H1 (cell line): ENCODE measurements at regions not wholly inside any gene's neighbourhood (a gene's known extent, or its start where the extent isn't known, plus 50 kb on each side); places are given as distances from the start of the nearest gene placed in this dataset.

Source experiments
- CTCF ChIA-PET: fragments of 300-600 bp; sonication (Branson Sonifier 250); formaldehyde crosslinking; loops from one replicate; lab custom pipeline; 2021; ENCODE audit not compliant: partially characterized antibody; lab: Charles Lee
- POLR2A ChIA-PET: fragments of 300-600 bp; sonication (Branson Sonifier 250); formaldehyde crosslinking; loops from one replicate; lab custom pipeline; 2021; ENCODE audit warnings: inconsistent platforms; ENCODE audit not compliant: partially characterized antibody; lab: Charles Lee
- DNase-seq, 2 experiments: peaks; one replicate each; pipeline versions ENCODE4 v3.0.0 to v3.0.0-alpha.2; 2010 to 2022; ENCODE audit warnings: low spot score in 2 of 2, low read depth in 1 of 2, mixed read lengths in 1 of 2
- FAIRE-seq: peaks from 2 replicates; lab custom pipeline; 2011; peaks lifted over from hg19 to GRCh38; lab: Jason Lieb, UNC
- H2AFZ ChIP-seq: 2 replicates; pipeline ENCODE4 v1.8.1; 2012; ENCODE audit warnings: low read length, inconsistent platforms
- H2AK5ac ChIP-seq: 2 replicates; pipeline ENCODE4 v1.6.1; 2013; ENCODE audit warnings: low read depth, low read length
- H2BK120ac ChIP-seq: replicated peaks from 2 replicates; pipeline ENCODE3; 2013; ENCODE audit warnings: low read depth, low read length, inconsistent platforms
- H2BK12ac ChIP-seq: 2 replicates; pipeline ENCODE4 v1.6.1; 2013; ENCODE audit warnings: low read depth, low read length
- H2BK15ac ChIP-seq: 2 replicates; pipeline ENCODE4 v1.6.1; 2013; ENCODE audit warnings: low read length
- H2BK20ac ChIP-seq: 2 replicates; pipeline ENCODE4 v1.6.1; 2013; ENCODE audit warnings: low read length
- H2BK5ac ChIP-seq: 2 replicates; pipeline ENCODE4 v1.6.1; 2013; ENCODE audit warnings: low read depth, low read length
- H3K14ac ChIP-seq: 2 replicates; pipeline ENCODE4 v1.6.1; 2013; ENCODE audit warnings: inconsistent platforms; ENCODE audit not compliant: insufficient read length
- H3K18ac ChIP-seq: 2 replicates; pipeline ENCODE4 v1.6.1; 2013; ENCODE audit warnings: low read length; ENCODE audit errors: extremely low read depth
- H3K23ac ChIP-seq: 2 replicates; pipeline ENCODE4 v1.6.1; 2013; ENCODE audit warnings: inconsistent platforms; ENCODE audit not compliant: insufficient read length
- H3K23me2 ChIP-seq: 2 replicates; pipeline ENCODE4 v1.6.1; 2013; ENCODE audit warnings: low read depth, low read length
- H3K27ac ChIP-seq: 2 replicates; pipeline ENCODE4 v1.6.1; 2011; ENCODE audit warnings: low read depth, low read length, inconsistent platforms
- H3K27me3 ChIP-seq, 4 experiments: replicated peaks in 1 of 4; 1 replicate in 1 of 4; 2 replicates in 3 of 4; pipeline versions ENCODE4 v1.6.1 to v1.8.1; 2011 to 2013; ENCODE audit warnings: low read length in 3 of 4, mild to moderate bottlenecking in 3 of 4, inconsistent platforms in 2 of 4, mixed read lengths in 2 of 4, moderate library complexity in 1 of 4; ENCODE audit not compliant: control insufficient read depth in 3 of 4, insufficient read depth in 3 of 4; ENCODE audit errors: extremely low read depth in 1 of 4
- H3K36me3 ChIP-seq, 4 experiments: 2 replicates each; pipeline versions ENCODE4 v1.6.1 to v1.8.1; 2011 to 2013; ENCODE audit warnings: mild to moderate bottlenecking in 4 of 4, low read length in 3 of 4, moderate library complexity in 2 of 4, control low read depth in 1 of 4, inconsistent platforms in 1 of 4; ENCODE audit not compliant: insufficient read depth in 4 of 4, control insufficient read depth in 2 of 4
- H3K4ac ChIP-seq: replicated peaks from 2 replicates; pipeline ENCODE3; 2013; ENCODE audit warnings: low read length, low read depth, mixed read lengths, inconsistent platforms; ENCODE audit not compliant: insufficient read length
- H3K4me1 ChIP-seq, 4 experiments: replicated peaks in 1 of 4; 1 replicate in 1 of 4; 2 replicates in 3 of 4; pipeline versions ENCODE4 v1.6.1 to v1.8.1; 2011 to 2013; ENCODE audit warnings: low read length in 3 of 4, inconsistent platforms in 2 of 4, mixed read lengths in 1 of 4; ENCODE audit not compliant: insufficient read depth in 4 of 4, control insufficient read depth in 3 of 4
- H3K4me2 ChIP-seq, 2 experiments: 2 replicates each; pipeline versions ENCODE4 v1.6.1 to v1.8.1; 2011 to 2013; ENCODE audit warnings: low read depth in 2 of 2, low read length in 2 of 2, control low read depth in 1 of 2, inconsistent platforms in 1 of 2, mild to moderate bottlenecking in 1 of 2; ENCODE audit not compliant: insufficient read depth in 1 of 2
- H3K4me3 ChIP-seq, 4 experiments: fragments of 200-600, 300-600 bp in 1 of 4; sonication (generic), shearing (Covaris generic), sonication (Bioruptor Twin) in 1 of 4; 2 replicates each; pipeline versions ENCODE4 v1.5.1 to v1.8.1; 2011 to 2016; ENCODE audit warnings: low read length in 4 of 4, low read depth in 3 of 4, control low read depth in 2 of 4, inconsistent platforms in 2 of 4, mild to moderate bottlenecking in 2 of 4, mixed read lengths in 1 of 4, moderate library complexity in 1 of 4; ENCODE audit not compliant: insufficient read depth in 2 of 4; ENCODE audit errors: extremely low read depth in 1 of 4
- H3K56ac ChIP-seq: replicated peaks from 2 replicates; pipeline ENCODE3; 2013; ENCODE audit warnings: low read depth, mild to moderate bottlenecking, mixed read lengths, low read length, inconsistent platforms; ENCODE audit not compliant: insufficient read length
- H3K79me1 ChIP-seq: 2 replicates; pipeline ENCODE4 v1.6.1; 2013; ENCODE audit warnings: low read depth, low read length, control low read depth
- H3K79me2 ChIP-seq, 2 experiments: 2 replicates each; pipeline versions ENCODE4 v1.6.1 to v1.8.1; 2012 to 2013; ENCODE audit warnings: low read length in 2 of 2, mild to moderate bottlenecking in 2 of 2, inconsistent platforms in 1 of 2; ENCODE audit not compliant: insufficient read depth in 2 of 2, control insufficient read depth in 1 of 2
- H3K9ac ChIP-seq, 4 experiments: replicated peaks in 1 of 4; 1 replicate in 1 of 4; 2 replicates in 3 of 4; pipeline versions ENCODE4 v1.6.1 to v1.8.1; 2011 to 2013; ENCODE audit warnings: low read depth in 3 of 4, low read length in 3 of 4, control low read depth in 2 of 4, mild to moderate bottlenecking in 2 of 4, moderate library complexity in 2 of 4, inconsistent platforms in 1 of 4; ENCODE audit errors: extremely low read depth in 1 of 4
- H3K9me3 ChIP-seq, 2 experiments: 2 replicates each; pipeline versions ENCODE4 v1.6.1 to v1.8.1; 2012 to 2013; ENCODE audit warnings: mild to moderate bottlenecking in 2 of 2, moderate library complexity in 2 of 2, control low read depth in 1 of 2, inconsistent platforms in 1 of 2, low read depth in 1 of 2, low read length in 1 of 2, mixed read lengths in 1 of 2; ENCODE audit not compliant: insufficient read depth in 2 of 2
- H4K20me1 ChIP-seq, 2 experiments: replicated peaks in 1 of 2; 2 replicates each; pipeline versions ENCODE3 to v1.8.1; 2011 to 2013; ENCODE audit warnings: inconsistent platforms in 2 of 2, low read length in 2 of 2, mild to moderate bottlenecking in 1 of 2; ENCODE audit not compliant: insufficient read depth in 2 of 2, control insufficient read depth in 1 of 2
- H4K5ac ChIP-seq: 2 replicates; pipeline ENCODE4 v1.6.1; 2013; ENCODE audit warnings: low read length, low read depth, mixed read lengths, inconsistent platforms; ENCODE audit not compliant: insufficient read length
- H4K8ac ChIP-seq: 2 replicates; pipeline ENCODE4 v1.8.0; 2013; ENCODE audit warnings: mild to moderate bottlenecking, moderate library complexity, low read length, inconsistent platforms; ENCODE audit not compliant: insufficient read depth; ENCODE audit errors: extremely low read depth
- H4K91ac ChIP-seq: replicated peaks from 2 replicates; pipeline ENCODE3; 2013; ENCODE audit warnings: low read length, mixed read lengths, inconsistent platforms; ENCODE audit not compliant: insufficient read length
- CBX5 ChIP-seq: fragments of 300-800, 300-1000 bp; sonication (generic); IDR thresholded peaks from 2 replicates; pipeline ENCODE4 v1.7.1; 2016; ENCODE audit warnings: antibody characterized with exemption, low read length, low read depth
- EZH2 ChIP-seq: fragments of 200-600 bp; sonication (generic); IDR thresholded peaks from 2 replicates; pipeline ENCODE4 v1.7.1; 2012; ENCODE audit warnings: low read depth, mild to moderate bottlenecking, moderate library complexity, low read length, inconsistent platforms; ENCODE audit not compliant: severe bottlenecking
- HDAC2 ChIP-seq, 2 experiments: fragments of 300-600 bp in 1 of 2; sonication (generic) in 1 of 2; IDR thresholded peaks; 2 replicates each; pipeline ENCODE4 v1.6.1; 2011 to 2012; ENCODE audit warnings: low read depth in 2 of 2, low read length in 2 of 2, mild to moderate bottlenecking in 2 of 2, moderate library complexity in 2 of 2, borderline replicate concordance in 1 of 2, inconsistent platforms in 1 of 2
- PHF8 ChIP-seq: fragments of 200-600 bp; sonication (generic); conservative IDR thresholded peaks from 2 replicates; pipeline ENCODE4 v1.7.1; 2012; ENCODE audit warnings: low read depth, mild to moderate bottlenecking, inconsistent platforms, low read length, moderate library complexity
- RFX5 ChIP-seq: IDR thresholded peaks from 2 replicates; pipeline ENCODE4 v1.6.1; 2011; ENCODE audit warnings: low read depth, low read length, improper control_type of control experiment, borderline replicate concordance
- TAF1 ChIP-seq: IDR thresholded peaks from 2 replicates; pipeline ENCODE4 v1.6.1; 2011; ENCODE audit warnings: mild to moderate bottlenecking, low read depth, low read length
- TAF7 ChIP-seq: optimal IDR thresholded peaks from 2 replicates; pipeline ENCODE3; 2011; ENCODE audit warnings: low read depth, mild to moderate bottlenecking, inconsistent platforms, low read length, moderate library complexity, borderline replicate concordance
- WGBS, 2 experiments: shearing (Covaris generic) in 1 of 2; methylation state at CpG; one replicate each; pipeline versions ENCODE4 v1.1.6 to v1.1.7; 2013 to 2015; ENCODE audit warnings: low lambda C conversion rate in 2 of 2, mixed read lengths in 2 of 2, inconsistent platforms in 1 of 2, low coverage in 1 of 2, missing lambda C conversion rate in 1 of 2; ENCODE audit not compliant: insufficient replicate concordance in 2 of 2, insufficient coverage in 1 of 2, insufficient read length in 1 of 2; ENCODE audit errors: extremely low coverage in 1 of 2, missing lambda C conversion rate in 1 of 2; 5-methylcytosine and 5-hydroxymethylcytosine counted together

GRCh38 chrX:10381193-10381592 lies 224.4 kb downstream of the CLCN4 start:
- no peak overlapping the region for H3K18ac ChIP-seq
- no peak overlapping the region for H4K8ac ChIP-seq
- no peak for FAIRE-seq
- no peak overlapping the region for H3K14ac ChIP-seq
- no peak overlapping the region for H3K27ac ChIP-seq
- H3K56ac ChIP-seq = no peak overlapping the region
- H3K79me1 ChIP-seq = no peaks in the 10 kb centered on the region
- TF ChIP-seq EZH2 = no peak
- TF ChIP-seq PHF8 = no peak
- no peak for TF ChIP-seq CBX5
- no peak for TF ChIP-seq TAF1
- TF ChIP-seq RFX5 = no peak
- no peak for TF ChIP-seq HDAC2 (IDR thresholded peaks at IDR 0.05; ENCODE audit: borderline replicate concordance in 1 of 2, low read depth in 2 of 2, low read length in 2 of 2)
- TF ChIP-seq TAF7 = no peak
- no peak overlapping the region for H3K4me3 ChIP-seq
- H3K23me2 ChIP-seq = no peaks in the 10 kb centered on the region
- H4K5ac ChIP-seq = no peak overlapping the region
- H2BK5ac ChIP-seq = no peak overlapping the region
- H2BK20ac ChIP-seq = no peak overlapping the region
- H2BK15ac ChIP-seq = no peak overlapping the region
- H3K36me3 ChIP-seq = no peaks in the 10 kb centered on the region
- H3K79me2 ChIP-seq = no peaks in the 10 kb centered on the region
- H2BK12ac ChIP-seq = no peak overlapping the region
- no peaks in the 10 kb centered on the region for H4K20me1 ChIP-seq
- no peak overlapping the region for H3K4ac ChIP-seq
- H3K4me1 ChIP-seq = no peaks in the 10 kb centered on the region
- no peak overlapping the region for H3K23ac ChIP-seq
- peaks cover 0 to 2% of the 10 kb centered on the region in 2 experiments; a peak in 1 of 4 replicates for H3K9me3 ChIP-seq
- H3K4me2 ChIP-seq = no peak overlapping the region
- POLR2A ChIA-PET = interaction anchor here (0.6 kb wide), 1 partner anchor 142 kb away, joined by 3 read pairs; no protein-coding TSS in a partner anchor
- DNase-seq = no peak
- no peak overlapping the region for H4K91ac ChIP-seq
- CTCF ChIA-PET = no interaction called here
- H2AK5ac ChIP-seq = no peak overlapping the region
- H2BK120ac ChIP-seq = no peak overlapping the region
- no peaks in the 10 kb centered on the region for H3K27me3 ChIP-seq
- no peak overlapping the region for H2AFZ ChIP-seq
- 77% methylated on average over 1 of the region's 1 CpG; no CpG with 5 or more reads in 1 of the 2 experiments for WGBS, 2 experiments
- no peak overlapping the region for H3K9ac ChIP-seq
